Hepatocyte (in vitro differentiated cells): ENCODE measurements at regions not wholly inside any gene's neighbourhood (a gene's known extent, or its start where the extent isn't known, plus 50 kb on each side); places are given as distances from the start of the nearest gene placed in this dataset.

Experiments used
- CTCF ChIP-seq: fragments of 200-600 bp; sonication (generic); IDR thresholded peaks from 2 replicates; pipeline ENCODE4 v1.5.1; 2016; ENCODE audit warnings: antibody characterized with exemption, mild to moderate bottlenecking; ENCODE audit not compliant: poor library complexity
- EZH2phosphoT487 ChIP-seq: fragments of 200-600 bp; sonication (generic); IDR thresholded peaks from one replicate; pipeline ENCODE4 v1.6.1; 2018; ENCODE audit warnings: antibody characterized with exemption, mild to moderate bottlenecking, low read depth, moderate library complexity; ENCODE audit not compliant: unreplicated experiment, severe bottlenecking

GRCh38 chr3:80017369-80017768, 249.6 kb upstream of the ROBO1 start:
- no peak for TF ChIP-seq CTCF
- no peak for TF ChIP-seq EZH2phosphoT487
